NT2/D1 (cell line): ENCODE measurements at regions not wholly inside any gene's neighbourhood (a gene's known extent, or its start where the extent isn't known, plus 50 kb on each side); places are given as distances from the start of the nearest gene placed in this dataset.

Experiments
- SUZ12 ChIP-seq: IDR thresholded peaks from 2 replicates; pipeline ENCODE4 v1.6.1; 2011; ENCODE audit not compliant: insufficient read length, insufficient read depth; ENCODE audit errors: extremely low read depth
- YY1 ChIP-seq: IDR thresholded peaks from 2 replicates; pipeline ENCODE4 v1.6.1; 2011; ENCODE audit not compliant: insufficient read length, insufficient read depth

DNA sequence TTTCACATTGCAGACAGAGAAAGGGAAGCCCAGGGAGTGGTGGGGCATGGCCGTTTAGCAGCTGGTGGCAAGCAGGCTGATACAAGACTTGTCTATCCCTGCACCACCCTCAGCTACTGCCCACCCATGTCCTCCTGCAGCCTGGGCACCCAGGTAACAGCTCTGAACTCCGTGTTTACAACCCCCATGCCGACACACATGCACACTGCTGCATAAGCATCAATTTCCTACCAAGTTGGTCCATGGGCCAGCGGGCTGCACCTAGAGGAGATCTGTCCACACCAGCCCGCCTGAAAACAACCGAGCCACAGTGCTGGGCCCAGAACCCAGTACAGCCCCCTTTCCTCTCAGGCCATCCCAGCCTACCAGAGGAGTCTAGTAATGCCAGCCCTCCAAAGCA lies 75.9 kb upstream of the C14orf180 start:
- TF ChIP-seq YY1 (no peak), SUZ12 (no peak)
